NB4 (cell line): ENCODE measurements at regions not wholly inside any gene's neighbourhood (a gene's known extent, or its start where the extent isn't known, plus 50 kb on each side); places are given as distances from the start of the nearest gene placed in this dataset.

Experiments
- DNase-seq: peaks from one replicate; pipeline ENCODE4 v3.0.0; 2010; ENCODE audit warnings: low read depth
- H3K4me3 ChIP-seq: one replicate; pipeline ENCODE4 v1.5.1; 2011; ENCODE audit warnings: mild to moderate bottlenecking, low read depth, low read length, moderate library complexity
- CTCF ChIP-seq: IDR thresholded peaks from one replicate; pipeline ENCODE4 v1.5.1; 2012; ENCODE audit warnings: low read depth, low read length
- MAX ChIP-seq: IDR thresholded peaks from 2 replicates; pipeline ENCODE4 v1.6.1; 2011; ENCODE audit warnings: low read depth, low read length
- MYC ChIP-seq: IDR thresholded peaks from 2 replicates; pipeline ENCODE4 v1.6.1; 2011; ENCODE audit warnings: low read depth, low read length
- POLR2A ChIP-seq: IDR thresholded peaks from 2 replicates; pipeline ENCODE4 v1.6.1; 2011; ENCODE audit warnings: mild to moderate bottlenecking; ENCODE audit not compliant: insufficient read length; ENCODE audit errors: extremely low read depth

GRCh38 chr9:113690055-113690740 lies 185.9 kb upstream of the ZNF618 start:
- no peak for DNase-seq
- H3K4me3 ChIP-seq: no peak overlapping the region
- TF ChIP-seq MAX (no peak), MYC (no peak), CTCF (no peak), POLR2A (no peak)

- no peak overlapping the region for H3K4me3 ChIP-seq
- no peak for TF ChIP-seq MYC
- TF ChIP-seq MAX: no peak
- no peak for TF ChIP-seq CTCF
- no peak for TF ChIP-seq POLR2A
- no peak for DNase-seq
Observed at GRCh38 chr9:113692256-113692655, 183.9 kb upstream of the ZNF618 start.

- no peak overlapping the region for H3K4me3 ChIP-seq
- no peak for DNase-seq
- TF ChIP-seq MYC: no peak
- TF ChIP-seq MAX: no peak
- no peak for TF ChIP-seq CTCF
- TF ChIP-seq POLR2A: no peak
Observed at GRCh38 chr9:113694912-113695311, 181.2 kb upstream of the ZNF618 start.

GRCh38 chr9:113695440-113695851 lies 180.7 kb upstream of the ZNF618 start:
- DNase-seq: no peak
- no peak for TF ChIP-seq MAX
- TF ChIP-seq CTCF: no peak
- TF ChIP-seq MYC: no peak
- no peak for TF ChIP-seq POLR2A
- H3K4me3 ChIP-seq: no peak overlapping the region

- TF ChIP-seq CTCF (no peak), MAX (no peak), MYC (no peak), POLR2A (no peak)
- no peak for DNase-seq
- H3K4me3 ChIP-seq: no peak overlapping the region
Observed at GRCh38 chr9:113695901-113696300, 180.2 kb upstream of the ZNF618 start.
